ENCODE measurements at regions not wholly inside any gene's neighbourhood (a gene's known extent, or its start where the extent isn't known, plus 50 kb on each side); places are given as distances from the start of the nearest gene placed in this dataset.

DNA sequence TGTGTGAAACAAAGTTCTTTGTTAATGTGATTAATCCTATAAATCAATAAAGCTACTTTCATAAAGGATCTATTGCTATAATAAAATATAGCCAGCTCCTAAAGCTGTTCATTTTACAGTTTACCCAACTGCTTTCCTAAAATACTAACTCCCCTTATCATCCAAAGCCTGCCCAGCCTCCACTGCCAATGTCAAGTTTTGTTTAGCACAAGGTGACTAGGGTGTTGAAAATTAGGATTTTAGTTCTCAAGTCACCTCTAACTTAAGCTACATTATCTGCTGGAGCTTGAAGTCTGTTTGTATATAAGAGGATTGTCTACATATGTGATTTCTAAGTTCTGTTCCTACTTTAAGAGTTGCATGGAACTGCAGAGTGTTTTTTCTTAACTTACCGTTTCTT is 86.3 kb downstream of the CCER1 start:
- no peak for DNase-seq
- no peaks in the 10 kb centered on the region for H3K27me3 ChIP-seq (ENCODE audit: control insufficient read depth in 1 of 2, insufficient read depth in 2 of 2, low read length in 1 of 2)
- no peaks in the 10 kb centered on the region for H3K4me1 ChIP-seq (ENCODE audit: control insufficient read depth in 1 of 2, insufficient read depth in 2 of 2, low read length in 2 of 2)
- 69 to 72% methylated on average over 1 of the region's 1 CpG for WGBS, 2 donors
- no peaks in the 10 kb centered on the region for H3K36me3 ChIP-seq (ENCODE audit: control insufficient read depth in 1 of 2, insufficient read depth in 2 of 2, low read length in 1 of 2)
- H3K9me3 ChIP-seq (ENCODE audit: control insufficient read depth, low read length) = no peaks in the 10 kb centered on the region
- no peak overlapping the region for H3K27ac ChIP-seq (ENCODE audit: low read depth in 1 of 2, low read length in 2 of 2)
- no peak for ATAC-seq (ENCODE audit: low FRiP score)
- intact Hi-C loops (cut with DNase I) = no loop called here
- H3K4me3 ChIP-seq (ENCODE audit: low read length in 2 of 2) = no peak overlapping the region

DNA sequence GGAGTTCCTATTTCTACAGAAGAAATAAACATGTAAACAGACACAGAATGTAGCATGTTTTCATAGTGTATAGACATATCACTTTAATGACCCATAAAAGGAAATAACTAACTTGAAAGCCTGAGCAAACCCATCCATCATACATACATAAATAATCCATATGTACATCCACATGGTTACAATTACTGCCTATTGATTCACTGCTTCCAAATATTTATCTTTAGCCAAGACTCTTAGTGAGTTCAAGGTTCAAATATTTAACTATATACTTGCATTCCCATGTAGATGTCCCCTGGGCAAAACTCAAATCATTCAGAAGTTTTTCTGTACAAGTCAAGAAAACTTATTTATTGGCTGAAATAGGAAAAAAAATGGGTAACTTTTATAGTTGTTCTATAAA is 95.4 kb downstream of the CCER1 start:
- ATAC-seq (ENCODE audit: low FRiP score) (no peak), DNase-seq (no peak)
- intact Hi-C loops (cut with DNase I) = no loop called here
- Histone ChIP-seq H3K4me1 (ENCODE audit: control insufficient read depth in 1 of 2, insufficient read depth in 2 of 2, low read length in 2 of 2) (no peaks in the 10 kb centered on the region), H3K9me3 (ENCODE audit: control insufficient read depth, low read length) (peaks cover 2% of the 10 kb centered on the region), H3K27ac (ENCODE audit: low read depth in 1 of 2, low read length in 2 of 2) (no peak overlapping the region), H3K36me3 (ENCODE audit: control insufficient read depth in 1 of 2, insufficient read depth in 2 of 2, low read length in 1 of 2) (no peaks in the 10 kb centered on the region), H3K27me3 (ENCODE audit: control insufficient read depth in 1 of 2, insufficient read depth in 2 of 2, low read length in 1 of 2) (no peaks in the 10 kb centered on the region), H3K4me3 (ENCODE audit: low read length in 2 of 2) (no peak overlapping the region)

DNA sequence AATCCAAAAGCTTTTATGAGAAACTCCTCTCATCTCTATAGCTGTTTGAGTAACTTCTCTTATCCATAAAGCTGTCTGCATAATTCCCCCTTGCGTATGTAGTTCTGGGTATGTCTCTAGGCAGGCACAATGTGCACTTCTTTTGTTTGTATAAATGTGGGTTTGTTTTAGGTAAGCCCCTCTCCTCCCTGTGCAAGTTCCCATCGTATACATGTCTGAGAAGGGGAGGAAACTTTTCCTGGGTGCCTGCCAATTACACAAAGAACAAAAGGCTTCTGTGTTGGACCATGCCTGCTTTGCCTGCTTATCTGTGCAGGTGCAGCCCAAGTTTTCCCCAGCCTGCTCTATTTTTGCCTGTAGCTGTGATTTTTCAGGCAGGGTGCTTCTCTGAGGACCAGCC is 96.7 kb downstream of the CCER1 start:
- Histone ChIP-seq H3K4me3 (ENCODE audit: low read length in 2 of 2) (no peak overlapping the region), H3K27me3 (ENCODE audit: control insufficient read depth in 1 of 2, insufficient read depth in 2 of 2, low read length in 1 of 2) (no peaks in the 10 kb centered on the region), H3K27ac (ENCODE audit: low read depth in 1 of 2, low read length in 2 of 2) (no peak overlapping the region), H3K4me1 (ENCODE audit: control insufficient read depth in 1 of 2, insufficient read depth in 2 of 2, low read length in 2 of 2) (no peaks in the 10 kb centered on the region), H3K36me3 (ENCODE audit: control insufficient read depth in 1 of 2, insufficient read depth in 2 of 2, low read length in 1 of 2) (no peaks in the 10 kb centered on the region), H3K9me3 (ENCODE audit: control insufficient read depth, low read length) (peaks cover 2% of the 10 kb centered on the region)
- ATAC-seq (ENCODE audit: low FRiP score) (peak; percentile 15), DNase-seq (no peak)
- 33 to 43% methylated on average over 2 of the region's 2 CpGs for WGBS, 2 donors
- intact Hi-C loops (cut with DNase I) = no loop called here

DNA sequence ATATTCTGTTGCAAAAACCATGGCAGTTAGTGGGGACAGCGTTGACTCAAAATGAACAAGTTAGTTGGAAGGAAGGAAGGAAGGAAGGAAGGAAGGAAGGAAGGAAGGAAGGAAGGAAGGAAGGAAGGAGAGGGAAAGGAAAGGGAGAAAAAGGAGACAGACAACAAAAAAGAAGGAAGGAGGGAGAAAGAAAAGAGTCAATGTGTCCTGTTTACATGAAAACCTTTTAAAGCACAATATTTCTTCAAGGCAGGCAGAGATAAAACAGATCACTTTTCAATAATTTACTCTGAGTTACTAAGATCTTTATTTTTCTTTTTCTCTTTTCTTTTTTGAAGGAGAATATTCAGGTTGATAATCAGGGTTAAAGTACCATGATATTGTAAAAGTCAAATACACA is 99.4 kb downstream of the CCER1 start:
- intact Hi-C loops (cut with DNase I) = no loop called here
- H3K27me3 ChIP-seq (ENCODE audit: control insufficient read depth in 1 of 2, insufficient read depth in 2 of 2, low read length in 1 of 2) = no peaks in the 10 kb centered on the region
- no peak overlapping the region for H3K27ac ChIP-seq (ENCODE audit: low read depth in 1 of 2, low read length in 2 of 2)
- no peaks in the 10 kb centered on the region for H3K9me3 ChIP-seq (ENCODE audit: control insufficient read depth, low read length)
- no peaks in the 10 kb centered on the region for H3K36me3 ChIP-seq (ENCODE audit: control insufficient read depth in 1 of 2, insufficient read depth in 2 of 2, low read length in 1 of 2)
- DNase-seq (no peak), ATAC-seq (ENCODE audit: low FRiP score) (no peak)
- no peak overlapping the region for H3K4me3 ChIP-seq (ENCODE audit: low read length in 2 of 2)
- H3K4me1 ChIP-seq (ENCODE audit: control insufficient read depth in 1 of 2, insufficient read depth in 2 of 2, low read length in 2 of 2) = no peaks in the 10 kb centered on the region
- 89 to 92% methylated on average over 1 of the region's 1 CpG for WGBS, 2 donors

DNA sequence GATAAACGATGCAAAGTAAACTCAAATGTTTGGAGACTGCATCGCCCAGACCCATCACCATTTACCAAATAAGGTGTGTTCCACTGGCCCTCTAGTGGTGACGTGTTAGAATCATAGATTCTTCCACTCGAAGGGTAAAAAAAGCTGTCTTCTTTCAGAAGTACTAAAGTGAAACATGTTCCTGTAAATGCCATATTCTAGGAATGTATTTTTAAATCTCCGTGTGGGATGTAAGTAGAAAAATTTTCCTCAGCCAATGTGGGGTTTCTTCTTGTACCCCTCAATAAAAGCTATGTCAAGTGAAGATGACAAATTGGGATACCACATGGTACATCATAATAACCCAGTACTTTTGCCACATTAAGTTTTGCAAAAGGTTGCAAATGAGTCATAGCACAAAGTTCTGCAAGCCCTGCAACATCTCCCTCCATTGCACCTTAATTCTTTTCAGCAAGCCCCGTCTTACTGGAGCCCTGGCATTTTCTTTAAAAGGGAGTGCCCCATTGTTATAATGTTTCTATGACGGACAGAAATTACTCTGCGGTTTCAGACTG is 100.8 kb downstream of the CCER1 start:
- ATAC-seq (ENCODE audit: low FRiP score) = no peak
- intact Hi-C loops (cut with DNase I) = no loop called here
- 26 to 28% methylated on average over 8 of the region's 8 CpGs for WGBS, 2 donors

DNA sequence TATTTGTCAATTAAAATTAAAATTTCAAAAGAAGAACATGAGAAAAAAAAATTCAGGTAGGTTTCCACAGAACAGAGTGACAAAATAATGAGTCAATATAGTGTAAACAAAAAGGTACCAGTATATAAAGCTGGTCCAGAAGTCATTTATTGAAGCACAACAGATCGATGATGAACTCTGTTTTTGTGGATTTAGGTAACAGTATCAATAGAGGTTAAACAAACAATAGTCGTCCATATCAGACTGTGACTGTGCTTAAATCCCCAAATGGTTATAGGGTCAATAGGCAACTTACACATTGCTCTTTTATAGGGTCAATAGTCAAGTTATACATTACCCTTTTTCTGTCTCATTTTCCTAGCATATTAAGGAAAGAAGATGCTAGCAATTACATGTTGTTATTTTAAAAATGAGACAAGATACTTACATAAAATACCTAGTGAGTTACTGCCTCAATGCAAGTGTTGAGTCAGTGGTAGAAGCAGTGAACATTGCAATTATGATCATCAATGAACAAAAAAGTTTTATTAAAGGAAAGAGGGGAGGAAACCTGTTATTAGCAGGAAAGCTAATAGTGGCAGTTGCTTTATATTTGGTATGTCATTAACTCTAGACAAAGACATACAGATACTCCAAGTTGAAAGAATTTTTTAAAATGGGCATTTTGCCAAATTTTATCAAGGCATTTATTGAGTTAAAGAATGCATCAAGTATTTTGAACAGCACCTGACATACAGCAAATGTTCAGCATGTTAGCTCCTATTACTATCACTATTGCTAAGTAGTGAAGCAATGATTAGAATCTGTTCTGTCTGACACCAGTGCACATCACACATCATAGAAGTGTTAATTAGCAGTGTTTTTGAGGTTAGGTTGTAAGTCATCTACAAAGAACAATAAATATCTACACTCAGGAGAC is 102.9 kb downstream of the CCER1 start:
- Histone ChIP-seq H3K4me3 (ENCODE audit: low read length in 2 of 2) (no peak overlapping the region), H3K36me3 (ENCODE audit: control insufficient read depth in 1 of 2, insufficient read depth in 2 of 2, low read length in 1 of 2) (no peaks in the 10 kb centered on the region), H3K4me1 (ENCODE audit: control insufficient read depth in 1 of 2, insufficient read depth in 2 of 2, low read length in 2 of 2) (no peaks in the 10 kb centered on the region), H3K27ac (ENCODE audit: low read depth in 1 of 2, low read length in 2 of 2) (no peak overlapping the region), H3K9me3 (ENCODE audit: control insufficient read depth, low read length) (no peaks in the 10 kb centered on the region), H3K27me3 (ENCODE audit: control insufficient read depth in 1 of 2, insufficient read depth in 2 of 2, low read length in 1 of 2) (no peaks in the 10 kb centered on the region)
- DNase-seq (no peak), ATAC-seq (ENCODE audit: low FRiP score) (no peak)
- intact Hi-C loops (cut with DNase I) = no loop called here
- 62 to 64% methylated on average over 2 of the region's 2 CpGs for WGBS, 2 donors

More for the DNA sequence above, 100.8 kb downstream of the CCER1 start:
- Histone ChIP-seq H3K27me3 (ENCODE audit: control insufficient read depth in 1 of 2, insufficient read depth in 2 of 2, low read length in 1 of 2) (no peaks in the 10 kb centered on the region), H3K36me3 (ENCODE audit: control insufficient read depth in 1 of 2, insufficient read depth in 2 of 2, low read length in 1 of 2) (no peaks in the 10 kb centered on the region), H3K4me3 (ENCODE audit: low read length in 2 of 2) (no peak overlapping the region), H3K9me3 (ENCODE audit: control insufficient read depth, low read length) (no peaks in the 10 kb centered on the region), H3K27ac (ENCODE audit: low read depth in 1 of 2, low read length in 2 of 2) (no peak overlapping the region), H3K4me1 (ENCODE audit: control insufficient read depth in 1 of 2, insufficient read depth in 2 of 2, low read length in 2 of 2) (no peaks in the 10 kb centered on the region)
- DNase-seq = no peak

DNA sequence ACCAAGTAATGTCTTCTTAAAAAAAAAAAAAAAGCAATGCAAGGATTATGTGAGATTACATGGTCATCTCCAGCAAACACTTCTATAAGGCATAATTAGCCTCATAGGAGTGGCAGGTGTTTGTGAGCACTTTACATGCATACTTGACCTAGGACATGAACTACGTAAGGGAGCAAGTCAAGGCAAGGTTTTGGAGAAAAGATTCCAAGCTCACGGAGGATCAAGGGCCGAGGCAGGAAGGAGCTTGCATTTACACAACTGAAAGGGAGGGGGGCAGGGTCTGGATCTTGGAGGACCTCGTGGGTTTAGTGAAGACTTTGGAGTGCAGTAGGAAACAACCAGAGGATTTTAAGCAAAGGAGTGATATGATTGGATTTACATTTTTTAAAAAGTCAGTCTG is 112.5 kb downstream of the CCER1 start:
- WGBS, 2 donors = 57 to 62% methylated on average over 4 of the region's 4 CpGs
- no peaks in the 10 kb centered on the region for H3K4me1 ChIP-seq (ENCODE audit: control insufficient read depth in 1 of 2, insufficient read depth in 2 of 2, low read length in 2 of 2)
- DNase-seq (no peak), ATAC-seq (ENCODE audit: low FRiP score) (no peak)
- H3K36me3 ChIP-seq (ENCODE audit: control insufficient read depth in 1 of 2, insufficient read depth in 2 of 2, low read length in 1 of 2) = no peaks in the 10 kb centered on the region
- H3K4me3 ChIP-seq (ENCODE audit: low read length in 2 of 2) = no peak overlapping the region
- H3K9me3 ChIP-seq (ENCODE audit: control insufficient read depth, low read length) = no peaks in the 10 kb centered on the region
- intact Hi-C loops (cut with DNase I) = no loop called here
- H3K27ac ChIP-seq (ENCODE audit: low read depth in 1 of 2, low read length in 2 of 2) = no peak overlapping the region
- H3K27me3 ChIP-seq (ENCODE audit: control insufficient read depth in 1 of 2, insufficient read depth in 2 of 2, low read length in 1 of 2) = no peaks in the 10 kb centered on the region

DNA sequence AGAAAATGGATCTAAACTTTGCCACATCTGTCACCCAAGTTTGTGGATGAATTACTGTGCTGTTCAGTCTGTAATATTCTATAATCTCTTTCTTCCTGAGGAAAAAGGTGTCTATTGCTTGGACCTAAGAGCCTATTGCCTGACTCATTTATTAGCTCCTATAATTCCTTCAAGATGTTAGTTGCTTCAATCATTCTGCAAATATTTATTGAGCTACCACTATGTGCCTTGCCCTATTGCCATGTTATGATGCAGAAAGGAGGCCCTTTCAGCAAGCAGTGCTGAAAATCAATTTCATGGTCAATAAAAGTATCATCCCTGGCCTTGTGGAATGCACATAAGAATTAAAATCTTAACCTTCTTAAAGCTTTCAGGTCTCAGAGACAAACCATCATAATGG is 113.6 kb downstream of the CCER1 start:
- H3K27ac ChIP-seq (ENCODE audit: low read depth in 1 of 2, low read length in 2 of 2) = no peak overlapping the region
- H3K4me1 ChIP-seq (ENCODE audit: control insufficient read depth in 1 of 2, insufficient read depth in 2 of 2, low read length in 2 of 2) = no peaks in the 10 kb centered on the region
- H3K27me3 ChIP-seq (ENCODE audit: control insufficient read depth in 1 of 2, insufficient read depth in 2 of 2, low read length in 1 of 2) = no peaks in the 10 kb centered on the region
- no peaks in the 10 kb centered on the region for H3K36me3 ChIP-seq (ENCODE audit: control insufficient read depth in 1 of 2, insufficient read depth in 2 of 2, low read length in 1 of 2)
- intact Hi-C loops (cut with DNase I) = no loop called here
- ATAC-seq (ENCODE audit: low FRiP score) (no peak), DNase-seq (no peak)
- H3K9me3 ChIP-seq (ENCODE audit: control insufficient read depth, low read length) = no peaks in the 10 kb centered on the region
- no peak overlapping the region for H3K4me3 ChIP-seq (ENCODE audit: low read length in 2 of 2)

DNA sequence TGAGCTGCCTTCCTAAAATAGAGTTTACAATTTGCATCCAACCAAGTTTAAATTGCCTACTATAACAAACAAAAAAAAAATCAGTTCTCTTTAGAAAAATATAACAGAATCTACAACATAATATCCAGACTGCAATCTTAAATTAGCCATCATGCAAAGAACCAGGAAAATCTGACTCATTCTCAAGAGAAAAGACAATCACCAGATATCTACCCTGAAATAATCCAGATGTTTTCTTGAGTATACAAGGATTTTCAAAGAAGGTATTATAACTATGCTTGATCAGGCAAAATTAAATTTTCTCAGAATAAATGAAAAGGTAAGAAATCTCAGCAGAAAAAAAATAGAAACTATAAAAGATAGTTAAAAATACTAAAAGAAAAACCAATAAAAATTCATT is 115.6 kb downstream of the CCER1 start:
- Histone ChIP-seq H3K9me3 (ENCODE audit: control insufficient read depth, low read length) (no peaks in the 10 kb centered on the region), H3K4me1 (ENCODE audit: control insufficient read depth in 1 of 2, insufficient read depth in 2 of 2, low read length in 2 of 2) (no peaks in the 10 kb centered on the region), H3K4me3 (ENCODE audit: low read length in 2 of 2) (no peak overlapping the region), H3K27ac (ENCODE audit: low read depth in 1 of 2, low read length in 2 of 2) (no peak overlapping the region), H3K36me3 (ENCODE audit: control insufficient read depth in 1 of 2, insufficient read depth in 2 of 2, low read length in 1 of 2) (no peaks in the 10 kb centered on the region), H3K27me3 (ENCODE audit: control insufficient read depth in 1 of 2, insufficient read depth in 2 of 2, low read length in 1 of 2) (no peaks in the 10 kb centered on the region)
- ATAC-seq (ENCODE audit: low FRiP score) (no peak), DNase-seq (no peak)
- intact Hi-C loops (cut with DNase I) = no loop called here
